ENCODE measurements at regions not wholly inside any gene's neighbourhood (a gene's known extent, or its start where the extent isn't known, plus 50 kb on each side); places are given as distances from the start of the nearest gene placed in this dataset.

DNA sequence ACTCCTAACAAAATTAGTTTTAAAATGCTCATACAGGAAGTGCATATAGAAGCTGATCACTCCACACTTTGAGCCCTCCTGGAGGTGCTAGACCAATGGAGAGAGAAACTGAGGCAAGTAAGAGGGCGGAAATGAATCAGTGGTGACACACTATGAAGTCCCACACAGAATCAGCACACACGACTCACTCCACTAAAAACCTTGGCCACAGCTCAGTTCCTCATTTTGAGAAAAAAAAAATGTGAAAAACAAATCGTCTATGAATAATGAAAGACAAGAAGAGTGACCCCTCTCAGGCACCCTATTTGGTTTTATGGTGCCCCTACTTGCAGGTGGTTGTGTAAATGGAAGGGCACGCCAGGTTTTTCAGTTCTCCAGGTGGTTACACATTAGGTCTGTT is 675.1 kb upstream of the BRINP3 start:
- TF ChIP-seq CTCF (IDR thresholded peaks at IDR 0.05) (no peak), POLR2A (IDR thresholded peaks at IDR 0.05) (no peak)
